HTR-8/SVneo (cell line): ENCODE measurements at regions not wholly inside any gene's neighbourhood (a gene's known extent, or its start where the extent isn't known, plus 50 kb on each side); places are given as distances from the start of the nearest gene placed in this dataset.

Source experiments
- DNase-seq: peaks from one replicate; pipeline ENCODE4 v3.0.0; 2011; ENCODE audit warnings: low spot score, mixed read lengths; ENCODE audit not compliant: insufficient read length
- FAIRE-seq: peaks from 2 replicates; lab custom pipeline; 2011; peaks lifted over from hg19 to GRCh38; lab: Jason Lieb, UNC

- no peak for FAIRE-seq
- DNase-seq: no peak
These were observed 240.8 kb upstream of the KLF14 start for GRCh38 chr7:130974794-130975193.

GRCh38 chr7:130975731-130976130 is 241.7 kb upstream of the KLF14 start:
- DNase-seq (no peak), FAIRE-seq (no peak)

GRCh38 chr7:130982160-130982638 is 248.2 kb upstream of the KLF14 start:
- peak; percentile 38 for DNase-seq
- no peak for FAIRE-seq

- no peak for DNase-seq
- FAIRE-seq: no peak
These were observed 248.6 kb upstream of the KLF14 start for GRCh38 chr7:130982651-130983050.

- no peak for DNase-seq
- FAIRE-seq: no peak
These were observed 251.4 kb upstream of the KLF14 start for GRCh38 chr7:130985361-130985760.

GRCh38 chr7:130986261-130986690 is 252.3 kb upstream of the KLF14 start:
- DNase-seq (no peak), FAIRE-seq (no peak)

- FAIRE-seq (no peak), DNase-seq (no peak)
These were observed 253.1 kb upstream of the KLF14 start for GRCh38 chr7:130987092-130987491.

GRCh38 chr7:130988443-130988842 is 254.4 kb upstream of the KLF14 start:
- no peak for FAIRE-seq
- DNase-seq: no peak

- FAIRE-seq (no peak), DNase-seq (no peak)
These were observed 255.2 kb upstream of the KLF14 start for GRCh38 chr7:130989101-130989795.

- FAIRE-seq (no peak), DNase-seq (no peak)
These were observed 256.3 kb upstream of the KLF14 start for GRCh38 chr7:130990178-130990832.

GRCh38 chr7:130993671-130994365 is 259.8 kb upstream of the KLF14 start:
- FAIRE-seq: no peak

GRCh38 chr7:130994378-130995115 is 260.5 kb upstream of the KLF14 start:
- DNase-seq: no peak
- no peak for FAIRE-seq

More at GRCh38 chr7:130993671-130994365, 259.8 kb upstream of the KLF14 start:
- no peak for DNase-seq

- DNase-seq (no peak), FAIRE-seq (no peak)
These were observed 261.5 kb upstream of the KLF14 start for GRCh38 chr7:130995252-130996081.

- DNase-seq: no peak
- no peak for FAIRE-seq
These were observed 262.3 kb upstream of the KLF14 start for GRCh38 chr7:130996205-130996832.

GRCh38 chr7:130996833-130997231 is 262.8 kb upstream of the KLF14 start:
- no peak for DNase-seq
- no peak for FAIRE-seq

GRCh38 chr7:130998993-130999602 is 265.1 kb upstream of the KLF14 start:
- FAIRE-seq (no peak), DNase-seq (no peak)

- DNase-seq (no peak), FAIRE-seq (no peak)
These were observed 265.9 kb upstream of the KLF14 start for GRCh38 chr7:130999926-131000325.

GRCh38 chr7:131000389-131000788 is 266.4 kb upstream of the KLF14 start:
- no peak for DNase-seq
- no peak for FAIRE-seq

- DNase-seq (no peak), FAIRE-seq (no peak)
These were observed 266.9 kb upstream of the KLF14 start for GRCh38 chr7:131000873-131001272.
